ENCODE measurements at regions not wholly inside any gene's neighbourhood (a gene's known extent, or its start where the extent isn't known, plus 50 kb on each side); places are given as distances from the start of the nearest gene placed in this dataset.

GRCh38 chr4:104393655-104394324 lies 100.9 kb downstream of the CXXC4 start:
- TF ChIP-seq CTCF (IDR thresholded peaks at IDR 0.05) (no peak), EZH2 (IDR thresholded peaks at IDR 0.05) (no peak)

All from neural progenitor cell (in vitro differentiated cells).